Muscle layer of colon (tissue), 2 donors: ENCODE measurements at regions not wholly inside any gene's neighbourhood (a gene's known extent, or its start where the extent isn't known, plus 50 kb on each side); places are given as distances from the start of the nearest gene placed in this dataset.

Experiments used
- H3K27ac ChIP-seq: one replicate; pipeline ENCODE4 v1.7.0; 2013; ENCODE audit warnings: low read depth, mild to moderate bottlenecking, low read length, moderate library complexity
- H3K27me3 ChIP-seq, 2 donors: one replicate each; pipeline ENCODE4 v1.7.0; 2013; ENCODE audit warnings: low read length in 2 of 2, mild to moderate bottlenecking in 2 of 2; ENCODE audit not compliant: insufficient read depth in 2 of 2, control insufficient read depth in 1 of 2
- H3K36me3 ChIP-seq: one replicate; pipeline ENCODE4 v1.7.0; 2013; ENCODE audit warnings: mild to moderate bottlenecking, low read length; ENCODE audit not compliant: insufficient read depth
- H3K4me1 ChIP-seq: one replicate; pipeline ENCODE4 v1.7.0; 2013; ENCODE audit warnings: mild to moderate bottlenecking, low read length; ENCODE audit not compliant: insufficient read depth
- H3K4me3 ChIP-seq, 2 donors: one replicate each; pipeline ENCODE4 v1.7.0; 2013; ENCODE audit warnings: low read length in 2 of 2, low read depth in 1 of 2, mild to moderate bottlenecking in 1 of 2, moderate library complexity in 1 of 2
- H3K9ac ChIP-seq: one replicate; pipeline ENCODE4 v1.7.0; 2013; ENCODE audit warnings: low read length
- H3K9me3 ChIP-seq: one replicate; pipeline ENCODE4 v1.7.0; 2013; ENCODE audit warnings: mild to moderate bottlenecking, low read length
- donor health status: abdominal sarcoma.
- donor health status: Adenocarcinoma of cecum.

DNA sequence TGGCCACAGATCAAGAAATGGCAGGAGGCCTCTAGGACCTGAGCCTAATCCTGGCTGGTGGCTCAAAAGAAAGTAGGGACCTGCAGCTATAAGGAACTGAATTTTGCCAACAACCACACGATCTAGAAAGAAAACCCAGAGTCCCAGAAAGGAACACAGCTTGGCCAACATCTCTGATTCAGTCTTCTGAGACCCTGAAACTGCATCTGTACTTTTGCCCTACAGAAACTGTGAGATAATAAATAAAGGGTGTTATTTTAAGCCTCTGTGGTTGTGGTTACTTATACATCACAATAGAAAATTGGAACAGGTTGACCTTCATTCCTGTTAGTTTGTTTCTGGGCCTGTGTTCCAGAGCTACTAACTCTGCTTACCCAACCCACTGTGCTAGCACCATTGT lies 356.8 kb upstream of the ST6GAL2 start:
- no peaks in the 10 kb centered on the region for H3K9me3 ChIP-seq
- H3K36me3 ChIP-seq = no peaks in the 10 kb centered on the region
- no peaks in the 10 kb centered on the region for H3K27me3 ChIP-seq
- H3K27ac ChIP-seq = no peak overlapping the region
- H3K4me1 ChIP-seq = no peaks in the 10 kb centered on the region
- H3K9ac ChIP-seq = no peak overlapping the region
- no peak overlapping the region for H3K4me3 ChIP-seq

DNA sequence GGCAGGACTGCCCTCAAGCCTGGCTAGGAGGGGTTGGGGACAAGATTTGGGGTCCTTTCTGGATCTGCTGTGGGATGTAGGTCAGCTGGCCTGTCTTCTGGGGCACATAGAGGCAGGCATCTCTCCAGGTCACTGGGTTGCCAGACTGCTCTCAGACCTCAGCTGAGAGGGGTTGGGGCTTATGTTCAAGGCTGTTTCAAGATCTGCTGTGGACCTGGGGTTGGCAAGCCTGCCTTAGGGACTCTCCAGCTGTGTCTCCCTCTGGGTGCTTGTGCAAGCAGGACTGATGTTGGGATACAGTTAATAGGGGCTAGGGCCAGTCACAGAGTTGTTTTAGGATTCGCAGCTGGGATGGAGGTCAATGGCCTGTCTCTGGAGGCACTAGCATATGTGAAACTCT lies 363.0 kb upstream of the ST6GAL2 start:
- Histone ChIP-seq H3K4me3 (no peak overlapping the region), H3K27ac (no peak overlapping the region), H3K9ac (no peak overlapping the region), H3K9me3 (no peaks in the 10 kb centered on the region), H3K4me1 (no peaks in the 10 kb centered on the region), H3K36me3 (no peaks in the 10 kb centered on the region), H3K27me3 (no peaks in the 10 kb centered on the region)

DNA sequence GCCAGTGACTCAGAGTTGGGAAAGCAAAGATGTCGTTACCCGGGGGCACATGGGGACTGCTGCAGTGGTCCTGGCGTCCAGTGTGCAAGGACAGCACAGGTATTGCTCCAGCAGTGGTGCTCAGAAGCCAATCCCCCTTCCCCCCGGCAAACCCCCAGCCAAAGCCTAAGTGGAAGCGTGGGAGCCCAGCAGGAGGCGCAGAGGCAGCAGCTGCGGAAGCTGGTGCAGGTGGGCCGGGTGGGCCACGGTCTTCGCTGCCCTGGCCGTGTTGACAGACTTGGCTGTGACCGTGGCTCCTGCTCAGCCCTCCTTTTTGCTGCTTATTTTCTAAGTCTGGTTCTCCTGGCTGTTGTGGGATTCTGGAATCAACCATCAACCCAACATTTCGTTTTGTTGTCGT lies 369.8 kb upstream of the ST6GAL2 start:
- Histone ChIP-seq H3K4me1 (no peaks in the 10 kb centered on the region), H3K9me3 (no peaks in the 10 kb centered on the region), H3K36me3 (no peaks in the 10 kb centered on the region), H3K9ac (no peak overlapping the region), H3K4me3 (no peak overlapping the region), H3K27me3 (no peaks in the 10 kb centered on the region), H3K27ac (no peak overlapping the region)

DNA sequence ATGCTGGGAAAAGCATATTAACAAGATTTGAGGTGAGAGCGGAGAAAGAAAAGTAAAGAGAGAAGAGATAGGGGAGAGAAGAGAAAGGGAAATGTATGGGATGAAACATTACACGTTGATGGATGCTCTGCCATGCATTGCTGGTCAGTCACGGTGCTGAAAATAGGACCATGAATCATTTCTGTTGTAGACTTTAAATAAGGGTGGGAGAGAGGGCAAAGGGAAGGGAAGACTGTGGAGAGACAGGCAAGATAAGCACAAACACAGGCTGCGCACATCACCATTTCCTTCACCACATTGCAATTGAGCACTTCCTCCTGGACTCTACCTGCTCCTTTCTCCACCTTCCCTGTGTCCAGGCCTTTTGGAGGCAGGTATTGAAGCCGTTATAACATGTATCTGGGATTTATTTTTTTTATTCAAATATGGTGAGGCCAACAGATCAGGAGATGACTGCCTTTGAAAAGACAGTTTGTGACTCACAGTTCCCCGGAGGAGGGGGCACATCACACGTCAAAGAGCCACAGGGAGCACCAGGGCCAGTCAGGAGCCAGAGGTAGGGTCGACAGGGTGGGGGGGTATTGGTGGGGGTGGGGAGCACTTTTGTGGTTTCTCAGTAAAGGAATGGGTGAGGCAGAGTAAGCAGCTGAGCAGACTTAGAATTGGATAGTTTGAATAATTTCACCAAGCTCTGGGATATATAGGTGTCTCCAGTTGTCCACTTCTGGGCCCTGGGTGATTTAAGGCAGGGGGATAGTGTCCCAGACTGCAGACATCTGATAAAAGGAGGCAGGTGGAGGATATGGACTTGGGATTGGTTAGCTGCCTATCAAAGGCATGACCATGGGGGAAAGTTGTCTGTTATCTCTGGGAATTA lies 372.8 kb upstream of the ST6GAL2 start:
- Histone ChIP-seq H3K9ac (no peak overlapping the region), H3K4me3 (no peak overlapping the region), H3K27me3 (no peaks in the 10 kb centered on the region), H3K36me3 (no peaks in the 10 kb centered on the region), H3K4me1 (no peaks in the 10 kb centered on the region), H3K9me3 (no peaks in the 10 kb centered on the region), H3K27ac (no peak overlapping the region)

DNA sequence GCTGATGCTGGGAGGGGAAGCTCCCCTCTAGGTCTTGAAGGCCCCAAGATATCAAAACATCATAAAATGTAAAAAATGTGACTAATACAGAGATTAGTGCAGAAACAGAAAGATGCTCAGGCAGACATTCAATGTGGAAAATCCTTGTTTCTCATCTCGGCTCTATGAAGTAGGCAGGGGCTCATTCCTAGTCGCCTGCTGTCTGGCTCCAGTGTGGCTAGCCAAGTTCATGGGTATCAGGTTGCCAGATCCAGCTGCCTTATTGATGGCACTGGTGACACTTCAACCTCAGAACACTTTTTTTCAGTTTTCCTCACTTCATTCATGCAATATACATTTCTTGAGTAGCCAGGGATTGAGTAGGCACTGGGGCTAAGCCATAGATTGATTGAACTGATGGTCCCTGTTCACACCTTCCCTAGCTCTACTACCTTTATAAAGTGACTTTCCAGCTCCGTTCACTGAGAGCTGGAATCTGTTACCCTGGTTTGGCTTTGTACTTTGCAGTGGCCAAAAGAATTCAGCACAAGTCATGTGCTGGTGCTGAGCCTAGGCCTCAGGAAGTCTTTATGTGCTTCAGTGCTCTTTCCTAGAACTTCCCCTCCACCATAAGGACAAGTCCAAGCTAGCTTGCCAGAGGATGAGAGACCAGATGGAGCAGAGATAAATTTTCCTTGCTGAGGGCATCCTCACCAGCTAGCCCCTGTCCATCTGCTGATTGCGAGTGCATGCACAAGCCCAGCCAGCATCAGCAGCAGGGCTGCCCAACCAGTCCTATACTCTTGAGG lies 373.6 kb upstream of the ST6GAL2 start:
- Histone ChIP-seq H3K27ac (no peak overlapping the region), H3K4me3 (no peak overlapping the region), H3K9me3 (no peaks in the 10 kb centered on the region), H3K4me1 (no peaks in the 10 kb centered on the region), H3K9ac (no peak overlapping the region), H3K27me3 (no peaks in the 10 kb centered on the region), H3K36me3 (no peaks in the 10 kb centered on the region)

DNA sequence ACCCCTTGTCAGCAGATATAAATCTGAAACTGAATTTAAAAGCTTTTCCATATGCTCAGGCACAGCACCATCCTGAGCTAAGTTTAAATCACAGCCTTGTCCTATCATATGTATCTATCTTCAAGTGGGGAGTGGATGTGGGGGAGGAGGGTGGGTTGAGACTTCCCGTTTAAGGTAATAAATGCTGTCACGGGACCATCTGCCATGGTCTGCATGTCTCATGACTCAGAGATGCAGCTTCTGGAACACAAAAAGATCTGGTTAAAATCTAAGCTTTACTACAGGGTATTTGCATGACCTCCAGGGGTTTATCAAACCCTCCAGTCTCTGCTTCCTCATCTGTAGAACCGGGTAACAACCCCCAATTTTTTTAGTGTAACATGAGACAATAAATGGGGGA lies 377.7 kb upstream of the ST6GAL2 start:
- Histone ChIP-seq H3K36me3 (no peaks in the 10 kb centered on the region), H3K9ac (no peak overlapping the region), H3K27ac (no peak overlapping the region), H3K27me3 (no peaks in the 10 kb centered on the region), H3K9me3 (no peaks in the 10 kb centered on the region), H3K4me1 (no peaks in the 10 kb centered on the region), H3K4me3 (no peak overlapping the region)

DNA sequence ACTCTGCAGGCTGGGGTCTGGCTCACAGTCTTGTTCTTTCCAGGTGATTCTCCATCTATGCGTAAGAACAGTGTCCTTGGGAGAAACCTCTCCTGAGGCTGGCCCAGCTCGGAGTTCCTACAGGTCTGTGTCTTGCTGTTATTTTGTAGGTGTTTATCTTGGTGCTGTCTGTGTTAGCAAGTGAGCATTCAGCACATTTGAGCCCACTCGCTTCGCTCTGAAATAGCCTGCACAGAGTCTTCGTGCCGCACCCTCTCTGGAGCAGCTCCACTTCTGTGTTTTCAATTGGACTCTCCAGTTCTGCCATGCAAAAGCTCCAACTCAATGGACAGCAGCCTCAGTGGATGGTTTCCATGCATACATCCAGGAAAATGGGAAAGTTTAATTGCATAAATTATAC lies 378.2 kb upstream of the ST6GAL2 start:
- no peak overlapping the region for H3K9ac ChIP-seq
- H3K27me3 ChIP-seq = no peaks in the 10 kb centered on the region
- H3K36me3 ChIP-seq = no peaks in the 10 kb centered on the region
- no peak overlapping the region for H3K27ac ChIP-seq
- no peaks in the 10 kb centered on the region for H3K4me1 ChIP-seq
- H3K4me3 ChIP-seq = no peak overlapping the region
- no peaks in the 10 kb centered on the region for H3K9me3 ChIP-seq

DNA sequence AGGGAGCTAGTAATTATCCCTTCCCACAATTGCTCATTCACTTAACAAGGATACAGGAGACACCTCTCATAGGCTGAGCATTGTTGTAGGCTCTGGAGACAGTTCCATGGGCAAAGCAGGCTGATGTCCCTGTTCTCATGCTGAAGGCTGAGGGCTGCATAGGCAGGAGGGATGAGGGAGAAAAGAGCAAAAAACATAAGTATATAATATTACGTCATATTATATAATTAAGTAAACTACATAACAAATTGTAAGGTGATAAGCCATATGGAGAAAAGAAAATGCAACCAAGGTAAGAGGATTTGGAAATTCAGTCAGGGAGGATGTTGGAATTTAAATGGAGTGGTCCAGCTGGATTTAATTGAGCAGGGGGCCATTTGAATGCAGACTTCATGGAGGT lies 380.6 kb upstream of the ST6GAL2 start:
- H3K4me3 ChIP-seq = no peak overlapping the region
- H3K9me3 ChIP-seq = no peaks in the 10 kb centered on the region
- no peaks in the 10 kb centered on the region for H3K27me3 ChIP-seq
- H3K36me3 ChIP-seq = no peaks in the 10 kb centered on the region
- no peak overlapping the region for H3K27ac ChIP-seq
- no peaks in the 10 kb centered on the region for H3K4me1 ChIP-seq
- H3K9ac ChIP-seq = no peak overlapping the region

DNA sequence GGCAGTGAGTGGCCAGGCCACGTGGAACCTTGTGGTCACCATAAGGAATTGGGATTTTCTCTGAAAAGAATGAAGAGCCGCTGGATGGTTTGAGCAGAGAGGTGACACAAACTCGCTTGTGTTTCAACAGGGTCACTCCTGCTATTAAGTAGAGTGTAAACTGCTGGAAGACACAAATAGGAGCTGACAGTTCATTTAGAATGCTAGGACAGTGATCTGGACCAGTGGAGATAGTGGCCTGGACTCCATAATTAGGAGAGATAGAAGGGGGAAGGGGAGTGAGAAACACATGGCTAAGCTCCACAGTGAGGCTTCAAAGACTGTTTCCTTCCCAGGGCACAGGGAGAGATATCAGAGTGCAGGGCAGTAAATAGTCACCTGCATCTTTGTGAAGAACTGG lies 381.1 kb upstream of the ST6GAL2 start:
- no peaks in the 10 kb centered on the region for H3K4me1 ChIP-seq
- no peaks in the 10 kb centered on the region for H3K9me3 ChIP-seq
- no peaks in the 10 kb centered on the region for H3K36me3 ChIP-seq
- no peak overlapping the region for H3K9ac ChIP-seq
- H3K27me3 ChIP-seq = no peaks in the 10 kb centered on the region
- no peak overlapping the region for H3K4me3 ChIP-seq
- no peak overlapping the region for H3K27ac ChIP-seq

DNA sequence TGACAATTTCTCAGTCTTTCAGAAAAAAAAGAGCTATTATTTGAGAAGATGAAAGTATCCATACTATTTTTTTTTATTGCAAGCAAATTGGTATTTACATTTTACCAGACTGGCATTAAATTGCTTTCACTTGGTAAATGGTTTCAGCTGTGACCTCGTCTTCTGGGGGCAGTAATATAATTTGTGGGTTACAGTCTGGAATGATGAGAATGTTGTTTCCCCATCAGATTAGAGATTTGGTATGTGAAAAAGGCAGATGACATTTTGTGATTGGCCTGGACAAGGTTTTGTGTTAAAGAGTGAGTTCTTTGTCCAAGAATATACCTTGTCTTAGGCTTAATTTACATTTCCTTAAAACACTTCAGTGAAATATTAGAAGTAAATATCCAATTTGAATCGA lies 390.1 kb upstream of the ST6GAL2 start:
- H3K4me3 ChIP-seq = no peak overlapping the region
- H3K4me1 ChIP-seq = peaks cover 5% of the 10 kb centered on the region
- no peak overlapping the region for H3K27ac ChIP-seq
- H3K9ac ChIP-seq = no peak overlapping the region
- no peaks in the 10 kb centered on the region for H3K36me3 ChIP-seq
- no peaks in the 10 kb centered on the region for H3K27me3 ChIP-seq
- no peaks in the 10 kb centered on the region for H3K9me3 ChIP-seq

DNA sequence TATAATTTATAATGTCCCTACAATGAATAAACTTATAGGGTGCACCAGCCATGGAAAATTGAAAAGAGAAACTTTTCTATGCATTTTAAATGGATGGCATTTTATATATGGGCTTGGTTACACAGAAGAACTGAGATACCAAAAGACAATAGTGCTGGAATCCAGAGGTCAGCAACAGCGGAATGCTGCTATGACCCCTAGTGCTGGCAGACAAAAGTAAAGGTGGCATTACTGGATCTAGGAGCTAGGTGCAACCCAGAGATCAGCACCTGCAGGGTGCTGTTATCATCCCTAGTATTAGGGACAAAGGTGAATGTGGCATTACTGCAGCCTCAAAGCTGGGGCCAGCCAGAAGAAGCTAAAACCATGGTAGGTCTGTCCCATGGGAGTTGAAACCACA lies 392.7 kb upstream of the ST6GAL2 start:
- peaks cover 5% of the 10 kb centered on the region for H3K4me1 ChIP-seq

More for the DNA sequence above, 392.7 kb upstream of the ST6GAL2 start:
- no peak overlapping the region for H3K4me3 ChIP-seq
- no peaks in the 10 kb centered on the region for H3K36me3 ChIP-seq
- H3K9me3 ChIP-seq = no peaks in the 10 kb centered on the region
- no peaks in the 10 kb centered on the region for H3K27me3 ChIP-seq
- no peak overlapping the region for H3K9ac ChIP-seq
- H3K27ac ChIP-seq = no peak overlapping the region
